Hematopoietic multipotent progenitor cell treated with erythropoietin and hydrocortisone succinate and interleukin-3 and kit ligand, for 17 days (in vitro differentiated cells): ENCODE measurements at regions not wholly inside any gene's neighbourhood (a gene's known extent, or its start where the extent isn't known, plus 50 kb on each side); places are given as distances from the start of the nearest gene placed in this dataset.

Experiments
- DNase-seq: peaks from one replicate; pipeline ENCODE4 v3.0.0-alpha.2; 2015; ENCODE audit warnings: low spot score

DNA sequence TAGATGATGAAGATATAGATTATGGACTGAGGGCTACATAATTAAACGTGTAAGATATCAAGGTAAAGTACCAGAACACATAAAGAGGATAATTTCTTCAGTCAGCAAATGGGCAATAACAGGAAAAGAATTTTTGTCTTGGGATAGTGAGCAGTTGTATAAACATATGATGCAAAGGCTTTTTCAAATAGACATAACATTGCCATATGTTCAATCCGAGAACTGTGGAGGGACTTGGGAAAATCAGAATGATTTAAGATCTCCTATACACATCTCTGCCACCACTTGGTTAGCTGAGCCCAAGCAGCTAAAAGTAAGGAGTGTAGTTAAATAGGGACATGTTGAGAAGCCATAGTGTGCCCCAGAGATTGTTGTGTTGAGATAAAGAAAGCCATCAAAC is 287.6 kb upstream of the ZNF521 start:
- DNase-seq = no peak

DNA sequence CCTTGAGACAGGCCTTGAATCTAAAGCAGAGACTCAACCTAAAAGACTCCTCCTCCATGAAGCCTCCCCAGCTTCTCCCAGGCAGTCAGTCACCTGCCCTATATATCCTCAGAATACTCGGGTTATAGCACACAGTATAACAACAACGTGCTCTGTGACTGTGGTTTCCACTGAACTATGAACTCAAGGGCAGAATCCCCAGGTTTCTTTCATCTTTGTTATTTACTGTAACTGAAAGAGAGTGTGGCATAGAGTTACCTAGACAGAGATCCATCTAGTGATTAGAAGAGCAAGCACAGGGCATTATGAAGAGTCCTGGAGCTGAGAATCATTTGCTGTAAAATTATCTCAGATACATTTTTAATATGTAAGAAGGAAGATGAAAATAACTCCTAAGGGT is 281.6 kb upstream of the ZNF521 start:
- no peak for DNase-seq

DNA sequence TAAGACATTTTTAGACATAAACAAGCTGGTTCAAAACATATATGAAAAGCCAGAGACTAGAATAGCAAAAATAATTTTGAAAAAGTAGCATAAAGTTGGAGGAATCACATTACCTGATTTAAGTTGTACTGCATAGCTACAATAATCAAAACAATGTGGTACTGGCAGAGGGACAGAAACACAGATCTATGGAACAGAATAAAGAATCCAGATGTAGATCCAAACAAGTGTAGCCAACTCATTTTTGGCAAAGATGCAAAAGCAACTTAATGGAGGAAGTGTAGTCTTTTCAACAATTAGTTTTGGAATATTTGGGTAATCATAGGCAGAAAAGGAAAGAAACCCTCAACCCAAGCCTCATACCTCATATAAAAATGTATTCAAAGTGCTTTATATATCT is 278.7 kb upstream of the ZNF521 start:
- no peak for DNase-seq

GRCh38 chr18:25621682-25622081 is 269.7 kb upstream of the ZNF521 start:
- DNase-seq = no peak

- DNase-seq = no peak
Measured at GRCh38 chr18:25621144-25621543, 269.2 kb upstream of the ZNF521 start.

DNA sequence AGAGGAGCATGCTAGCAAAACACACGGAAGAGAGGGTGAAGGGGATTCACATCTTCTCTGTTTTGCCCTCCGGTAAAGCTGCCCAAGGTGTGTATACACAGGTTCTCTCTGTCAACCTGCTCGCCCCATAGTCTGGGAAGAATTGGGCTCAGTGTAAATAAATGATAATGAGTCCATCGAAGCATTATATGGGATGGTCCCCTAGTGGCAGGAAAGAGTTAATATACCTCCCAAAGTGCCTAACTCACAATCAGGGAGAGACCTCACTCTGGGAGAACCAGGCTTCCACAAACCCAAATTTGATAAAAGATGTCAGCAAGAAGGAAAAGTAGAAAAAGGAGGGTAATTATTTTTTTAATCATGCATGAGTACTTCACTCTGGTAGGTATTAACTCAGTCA is 262.2 kb upstream of the ZNF521 start:
- DNase-seq = no peak

- DNase-seq = no peak
Measured at GRCh38 chr18:25612466-25612865, 260.5 kb upstream of the ZNF521 start.

DNA sequence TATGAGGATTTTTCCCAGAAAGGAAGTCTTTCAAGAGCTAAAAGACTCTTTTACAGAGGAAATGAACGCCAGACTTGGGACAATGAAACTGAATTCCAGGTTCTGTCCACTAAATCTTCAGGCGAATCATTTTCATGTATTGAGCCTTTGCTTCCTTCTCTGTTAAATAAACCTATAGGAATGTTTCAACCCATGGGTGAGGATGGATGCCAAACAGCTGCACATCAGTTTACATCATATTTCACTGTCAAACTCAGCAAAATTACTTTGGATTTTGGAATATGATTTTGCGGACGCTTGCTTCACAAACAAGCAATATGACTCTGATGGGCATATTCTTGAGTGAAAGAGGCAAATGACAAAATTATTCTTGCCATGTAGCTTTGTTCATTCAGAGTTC is 256.1 kb upstream of the ZNF521 start:
- DNase-seq = no peak

- DNase-seq = no peak
Measured at GRCh38 chr18:25604894-25605597, 253.1 kb upstream of the ZNF521 start.

- no peak for DNase-seq
Measured at GRCh38 chr18:25604196-25604893, 252.4 kb upstream of the ZNF521 start.

- DNase-seq = no peak
Measured at GRCh38 chr18:25599443-25599842, 247.5 kb upstream of the ZNF521 start.

- DNase-seq = no peak
Measured at GRCh38 chr18:25597476-25597875, 245.5 kb upstream of the ZNF521 start.

DNA sequence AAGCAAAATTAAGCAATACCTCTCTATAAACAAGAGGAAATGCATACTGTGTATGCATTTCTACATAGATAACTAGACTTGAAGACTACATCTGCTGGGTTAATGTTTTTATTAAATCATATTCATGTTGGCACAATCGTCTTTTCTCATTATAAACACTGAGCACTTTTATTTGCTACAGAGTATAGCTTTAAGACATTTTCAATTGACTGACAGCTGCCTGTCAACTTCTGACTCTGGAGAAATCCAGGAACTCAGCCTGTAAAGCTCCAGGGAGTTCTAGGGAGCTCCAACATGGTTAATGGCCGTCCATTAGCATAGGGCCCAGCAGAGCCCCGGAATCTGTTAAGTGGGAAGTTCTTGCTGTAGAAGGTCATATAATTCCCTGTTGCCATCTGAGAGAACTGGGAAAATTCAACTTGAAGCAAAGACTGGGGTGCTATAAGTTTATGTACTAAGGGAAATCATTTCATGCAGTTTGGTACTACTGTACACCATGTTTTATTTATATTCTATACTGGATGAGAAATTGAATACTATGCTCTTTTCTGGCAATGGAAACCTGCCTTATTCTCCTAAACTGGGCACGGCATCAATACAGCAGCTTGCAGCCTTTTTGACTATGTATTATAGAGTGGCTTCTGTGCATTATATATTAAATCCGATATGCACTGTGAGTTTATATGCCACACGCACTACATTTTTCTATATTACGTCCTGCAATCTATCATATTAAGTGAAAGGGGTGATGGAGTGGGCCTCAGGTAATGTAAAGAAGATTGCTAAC is 243.5 kb upstream of the ZNF521 start:
- no peak for DNase-seq

GRCh38 chr18:25594351-25594750 is 242.4 kb upstream of the ZNF521 start:
- no peak for DNase-seq

GRCh38 chr18:25592804-25593360 is 240.9 kb upstream of the ZNF521 start:
- no peak for DNase-seq

- no peak for DNase-seq
Measured at GRCh38 chr18:25590456-25590855, 238.5 kb upstream of the ZNF521 start.

DNA sequence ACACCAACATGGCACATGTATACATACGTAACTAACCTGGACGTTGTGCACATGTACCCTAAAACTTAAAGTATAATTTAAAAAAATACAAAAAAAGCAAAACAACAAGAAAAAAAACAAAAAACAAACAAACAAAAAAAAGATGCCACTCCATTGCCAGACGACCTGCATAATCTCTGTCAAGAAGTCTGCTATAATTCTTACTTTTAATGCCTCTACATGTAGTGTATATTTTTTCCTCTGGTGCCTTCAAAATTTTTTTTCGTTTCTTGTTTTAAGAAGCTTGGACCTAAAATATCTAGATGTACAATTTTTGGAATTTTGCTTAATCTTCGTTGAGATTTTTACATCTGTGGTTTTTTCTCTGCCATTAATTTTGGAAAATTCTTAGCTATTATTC is 235.6 kb upstream of the ZNF521 start:
- no peak for DNase-seq

- no peak for DNase-seq
Measured at GRCh38 chr18:25568986-25569385, 217.0 kb upstream of the ZNF521 start.

DNA sequence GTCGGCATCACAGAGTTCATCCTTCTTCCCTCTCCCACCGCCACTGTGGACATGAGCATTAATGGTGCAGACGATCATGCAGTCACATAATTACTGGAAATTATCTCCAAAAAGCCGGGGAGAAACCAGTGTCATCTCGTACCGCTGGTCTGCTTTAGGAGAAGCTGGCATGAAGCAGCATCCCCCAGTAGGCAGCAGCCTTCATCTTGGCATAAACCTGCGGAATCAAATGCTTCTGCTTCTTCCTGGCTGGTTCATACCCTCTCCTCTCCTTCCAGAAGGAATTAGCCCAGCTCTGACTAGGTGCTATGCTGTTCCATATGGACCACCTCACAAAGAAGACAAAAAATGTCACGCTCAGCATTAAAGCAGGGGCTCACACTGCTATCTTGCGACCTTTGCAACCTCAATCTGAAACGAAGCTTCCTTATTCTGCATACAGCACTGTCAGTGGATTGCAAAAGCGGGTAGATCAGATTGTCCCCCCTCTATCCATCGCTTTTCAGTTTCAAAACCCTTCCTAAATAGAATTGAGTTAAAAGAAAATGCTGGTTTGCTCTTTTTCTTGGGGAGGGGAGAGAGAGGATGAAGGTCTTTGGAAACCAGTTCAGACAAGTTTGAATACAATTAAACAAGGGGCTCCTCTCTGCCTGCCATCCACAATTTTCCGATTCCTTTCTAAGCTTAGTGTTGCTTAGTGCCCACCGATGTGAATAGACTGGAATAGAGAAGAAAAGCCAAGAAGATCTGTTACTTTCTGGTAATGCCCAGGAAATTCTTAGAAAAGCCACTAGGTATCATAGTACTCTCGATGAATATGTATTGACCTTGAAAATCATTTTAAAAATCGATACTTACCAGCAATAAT is 212.1 kb upstream of the ZNF521 start:
- DNase-seq = no peak

- DNase-seq = no peak
Measured at GRCh38 chr18:25563346-25563745, 211.4 kb upstream of the ZNF521 start.

GRCh38 chr18:25561918-25562317 is 210.0 kb upstream of the ZNF521 start:
- no peak for DNase-seq

DNA sequence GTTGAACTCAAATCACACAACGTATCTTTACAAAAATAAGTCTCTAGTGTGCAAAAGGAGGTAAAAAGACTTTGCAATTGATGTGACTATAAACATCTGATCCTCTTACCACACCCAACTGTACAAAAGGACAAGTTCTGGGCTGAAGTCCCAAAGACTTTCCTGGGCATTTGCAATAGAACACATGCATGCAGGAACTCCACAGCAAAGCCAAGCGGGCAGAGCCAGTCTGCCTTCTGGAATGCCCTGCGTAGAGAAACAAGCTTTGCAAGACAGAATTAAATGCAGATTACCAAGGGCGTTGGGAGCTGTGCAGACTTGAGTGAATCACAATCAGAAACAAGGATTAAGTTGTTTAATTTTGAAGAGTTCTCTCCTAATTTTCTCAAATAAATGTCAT is 208.4 kb upstream of the ZNF521 start:
- no peak for DNase-seq
